ENCODE measurements at regions not wholly inside any gene's neighbourhood (a gene's known extent, or its start where the extent isn't known, plus 50 kb on each side); places are given as distances from the start of the nearest gene placed in this dataset.

- no peak for TF ChIP-seq CTCF (IDR thresholded peaks at IDR 0.05; ENCODE audit: insufficient read depth, low read length)
- TF ChIP-seq POLR2AphosphoS5 (IDR thresholded peaks at IDR 0.05; ENCODE audit: low read depth) = no peak
- no peak for TF ChIP-seq REST (IDR thresholded peaks at IDR 0.05; ENCODE audit: insufficient replicate concordance, low read depth)
- no peak for TF ChIP-seq GABPA (IDR thresholded peaks at IDR 0.05; ENCODE audit: low read depth)
- TF ChIP-seq SPI1 (IDR thresholded peaks at IDR 0.05; ENCODE audit: borderline replicate concordance, low read depth) = no peak
Observed at GRCh38 chr18:27789406-27789805, 387.5 kb downstream of the CDH2 start.

Measured in HL-60 (cell line).